H1 (cell line): ENCODE measurements at regions not wholly inside any gene's neighbourhood (a gene's known extent, or its start where the extent isn't known, plus 50 kb on each side); places are given as distances from the start of the nearest gene placed in this dataset.

Experiments
- CTCF ChIA-PET: fragments of 300-600 bp; sonication (Branson Sonifier 250); formaldehyde crosslinking; loops from one replicate; lab custom pipeline; 2021; ENCODE audit not compliant: partially characterized antibody; lab: Charles Lee
- POLR2A ChIA-PET: fragments of 300-600 bp; sonication (Branson Sonifier 250); formaldehyde crosslinking; loops from one replicate; lab custom pipeline; 2021; ENCODE audit warnings: inconsistent platforms; ENCODE audit not compliant: partially characterized antibody; lab: Charles Lee
- DNase-seq, 2 experiments: peaks; one replicate each; pipeline versions ENCODE4 v3.0.0 to v3.0.0-alpha.2; 2010 to 2022; ENCODE audit warnings: low spot score in 2 of 2, low read depth in 1 of 2, mixed read lengths in 1 of 2
- FAIRE-seq: peaks from 2 replicates; lab custom pipeline; 2011; peaks lifted over from hg19 to GRCh38; lab: Jason Lieb, UNC
- H2AFZ ChIP-seq: 2 replicates; pipeline ENCODE4 v1.8.1; 2012; ENCODE audit warnings: low read length, inconsistent platforms
- H2AK5ac ChIP-seq: 2 replicates; pipeline ENCODE4 v1.6.1; 2013; ENCODE audit warnings: low read depth, low read length
- H2BK120ac ChIP-seq: replicated peaks from 2 replicates; pipeline ENCODE3; 2013; ENCODE audit warnings: low read depth, low read length, inconsistent platforms
- H2BK12ac ChIP-seq: 2 replicates; pipeline ENCODE4 v1.6.1; 2013; ENCODE audit warnings: low read depth, low read length
- H2BK15ac ChIP-seq: 2 replicates; pipeline ENCODE4 v1.6.1; 2013; ENCODE audit warnings: low read length
- H2BK20ac ChIP-seq: 2 replicates; pipeline ENCODE4 v1.6.1; 2013; ENCODE audit warnings: low read length
- H2BK5ac ChIP-seq: 2 replicates; pipeline ENCODE4 v1.6.1; 2013; ENCODE audit warnings: low read depth, low read length
- H3K14ac ChIP-seq: 2 replicates; pipeline ENCODE4 v1.6.1; 2013; ENCODE audit warnings: inconsistent platforms; ENCODE audit not compliant: insufficient read length
- H3K18ac ChIP-seq: 2 replicates; pipeline ENCODE4 v1.6.1; 2013; ENCODE audit warnings: low read length; ENCODE audit errors: extremely low read depth
- H3K23ac ChIP-seq: 2 replicates; pipeline ENCODE4 v1.6.1; 2013; ENCODE audit warnings: inconsistent platforms; ENCODE audit not compliant: insufficient read length
- H3K23me2 ChIP-seq: 2 replicates; pipeline ENCODE4 v1.6.1; 2013; ENCODE audit warnings: low read depth, low read length
- H3K27ac ChIP-seq: 2 replicates; pipeline ENCODE4 v1.6.1; 2011; ENCODE audit warnings: low read depth, low read length, inconsistent platforms
- H3K27me3 ChIP-seq, 4 experiments: replicated peaks in 1 of 4; 1 replicate in 1 of 4; 2 replicates in 3 of 4; pipeline versions ENCODE4 v1.6.1 to v1.8.1; 2011 to 2013; ENCODE audit warnings: low read length in 3 of 4, mild to moderate bottlenecking in 3 of 4, inconsistent platforms in 2 of 4, mixed read lengths in 2 of 4, moderate library complexity in 1 of 4; ENCODE audit not compliant: control insufficient read depth in 3 of 4, insufficient read depth in 3 of 4; ENCODE audit errors: extremely low read depth in 1 of 4
- H3K36me3 ChIP-seq, 4 experiments: 2 replicates each; pipeline versions ENCODE4 v1.6.1 to v1.8.1; 2011 to 2013; ENCODE audit warnings: mild to moderate bottlenecking in 4 of 4, low read length in 3 of 4, moderate library complexity in 2 of 4, control low read depth in 1 of 4, inconsistent platforms in 1 of 4; ENCODE audit not compliant: insufficient read depth in 4 of 4, control insufficient read depth in 2 of 4
- H3K4ac ChIP-seq: replicated peaks from 2 replicates; pipeline ENCODE3; 2013; ENCODE audit warnings: low read length, low read depth, mixed read lengths, inconsistent platforms; ENCODE audit not compliant: insufficient read length
- H3K4me1 ChIP-seq, 4 experiments: replicated peaks in 1 of 4; 1 replicate in 1 of 4; 2 replicates in 3 of 4; pipeline versions ENCODE4 v1.6.1 to v1.8.1; 2011 to 2013; ENCODE audit warnings: low read length in 3 of 4, inconsistent platforms in 2 of 4, mixed read lengths in 1 of 4; ENCODE audit not compliant: insufficient read depth in 4 of 4, control insufficient read depth in 3 of 4
- H3K4me2 ChIP-seq, 2 experiments: 2 replicates each; pipeline versions ENCODE4 v1.6.1 to v1.8.1; 2011 to 2013; ENCODE audit warnings: low read depth in 2 of 2, low read length in 2 of 2, control low read depth in 1 of 2, inconsistent platforms in 1 of 2, mild to moderate bottlenecking in 1 of 2; ENCODE audit not compliant: insufficient read depth in 1 of 2
- H3K4me3 ChIP-seq, 4 experiments: fragments of 200-600, 300-600 bp in 1 of 4; sonication (generic), shearing (Covaris generic), sonication (Bioruptor Twin) in 1 of 4; 2 replicates each; pipeline versions ENCODE4 v1.5.1 to v1.8.1; 2011 to 2016; ENCODE audit warnings: low read length in 4 of 4, low read depth in 3 of 4, control low read depth in 2 of 4, inconsistent platforms in 2 of 4, mild to moderate bottlenecking in 2 of 4, mixed read lengths in 1 of 4, moderate library complexity in 1 of 4; ENCODE audit not compliant: insufficient read depth in 2 of 4; ENCODE audit errors: extremely low read depth in 1 of 4
- H3K56ac ChIP-seq: replicated peaks from 2 replicates; pipeline ENCODE3; 2013; ENCODE audit warnings: low read depth, mild to moderate bottlenecking, mixed read lengths, low read length, inconsistent platforms; ENCODE audit not compliant: insufficient read length
- H3K79me1 ChIP-seq: 2 replicates; pipeline ENCODE4 v1.6.1; 2013; ENCODE audit warnings: low read depth, low read length, control low read depth
- H3K79me2 ChIP-seq, 2 experiments: 2 replicates each; pipeline versions ENCODE4 v1.6.1 to v1.8.1; 2012 to 2013; ENCODE audit warnings: low read length in 2 of 2, mild to moderate bottlenecking in 2 of 2, inconsistent platforms in 1 of 2; ENCODE audit not compliant: insufficient read depth in 2 of 2, control insufficient read depth in 1 of 2
- H3K9ac ChIP-seq, 4 experiments: replicated peaks in 1 of 4; 1 replicate in 1 of 4; 2 replicates in 3 of 4; pipeline versions ENCODE4 v1.6.1 to v1.8.1; 2011 to 2013; ENCODE audit warnings: low read depth in 3 of 4, low read length in 3 of 4, control low read depth in 2 of 4, mild to moderate bottlenecking in 2 of 4, moderate library complexity in 2 of 4, inconsistent platforms in 1 of 4; ENCODE audit errors: extremely low read depth in 1 of 4
- H3K9me3 ChIP-seq, 2 experiments: 2 replicates each; pipeline versions ENCODE4 v1.6.1 to v1.8.1; 2012 to 2013; ENCODE audit warnings: mild to moderate bottlenecking in 2 of 2, moderate library complexity in 2 of 2, control low read depth in 1 of 2, inconsistent platforms in 1 of 2, low read depth in 1 of 2, low read length in 1 of 2, mixed read lengths in 1 of 2; ENCODE audit not compliant: insufficient read depth in 2 of 2
- H4K20me1 ChIP-seq, 2 experiments: replicated peaks in 1 of 2; 2 replicates each; pipeline versions ENCODE3 to v1.8.1; 2011 to 2013; ENCODE audit warnings: inconsistent platforms in 2 of 2, low read length in 2 of 2, mild to moderate bottlenecking in 1 of 2; ENCODE audit not compliant: insufficient read depth in 2 of 2, control insufficient read depth in 1 of 2
- H4K5ac ChIP-seq: 2 replicates; pipeline ENCODE4 v1.6.1; 2013; ENCODE audit warnings: low read length, low read depth, mixed read lengths, inconsistent platforms; ENCODE audit not compliant: insufficient read length
- H4K8ac ChIP-seq: 2 replicates; pipeline ENCODE4 v1.8.0; 2013; ENCODE audit warnings: mild to moderate bottlenecking, moderate library complexity, low read length, inconsistent platforms; ENCODE audit not compliant: insufficient read depth; ENCODE audit errors: extremely low read depth
- H4K91ac ChIP-seq: replicated peaks from 2 replicates; pipeline ENCODE3; 2013; ENCODE audit warnings: low read length, mixed read lengths, inconsistent platforms; ENCODE audit not compliant: insufficient read length
- ATF3 ChIP-seq: IDR thresholded peaks from 2 replicates; pipeline ENCODE4 v1.6.1; 2011; ENCODE audit warnings: low read depth, mild to moderate bottlenecking, low read length; ENCODE audit not compliant: insufficient read depth
- CHD2 ChIP-seq: IDR thresholded peaks from 2 replicates; pipeline ENCODE4 v1.6.1; 2012; ENCODE audit warnings: low read length, improper control_type of control experiment
- HDAC2 ChIP-seq, 2 experiments: fragments of 300-600 bp in 1 of 2; sonication (generic) in 1 of 2; IDR thresholded peaks; 2 replicates each; pipeline ENCODE4 v1.6.1; 2011 to 2012; ENCODE audit warnings: low read depth in 2 of 2, low read length in 2 of 2, mild to moderate bottlenecking in 2 of 2, moderate library complexity in 2 of 2, borderline replicate concordance in 1 of 2, inconsistent platforms in 1 of 2
- MAFK ChIP-seq: IDR thresholded peaks from 2 replicates; pipeline ENCODE4 v1.6.1; 2012; ENCODE audit warnings: low read depth, mild to moderate bottlenecking, improper control_type of control experiment, low read length
- POLR2AphosphoS5 ChIP-seq: IDR thresholded peaks from 2 replicates; pipeline ENCODE4 v1.6.1; 2011; ENCODE audit warnings: low read depth, low read length
- RFX5 ChIP-seq: IDR thresholded peaks from 2 replicates; pipeline ENCODE4 v1.6.1; 2011; ENCODE audit warnings: low read depth, low read length, improper control_type of control experiment, borderline replicate concordance
- RXRA ChIP-seq: IDR thresholded peaks from 2 replicates; pipeline ENCODE4 v1.6.1; 2011; ENCODE audit warnings: low read depth, mild to moderate bottlenecking, low read length, moderate library complexity; ENCODE audit not compliant: insufficient read depth
- SIRT6 ChIP-seq: IDR thresholded peaks from one replicate; pipeline ENCODE4 v1.7.1; 2012; ENCODE audit warnings: low read length, inconsistent platforms
- SP2 ChIP-seq: IDR thresholded peaks from 2 replicates; pipeline ENCODE4 v1.6.1; 2012; ENCODE audit warnings: mild to moderate bottlenecking, low read length, inconsistent platforms
- SRF ChIP-seq: IDR thresholded peaks from 2 replicates; pipeline ENCODE4 v1.6.1; 2011; ENCODE audit warnings: mild to moderate bottlenecking, low read depth, low read length, moderate library complexity
- TCF12 ChIP-seq: IDR thresholded peaks from 2 replicates; pipeline ENCODE4 v1.6.1; 2011; ENCODE audit warnings: low read depth, mild to moderate bottlenecking, low read length
- USF2 ChIP-seq: IDR thresholded peaks from 2 replicates; pipeline ENCODE4 v1.6.1; 2011; ENCODE audit warnings: low read length, improper control_type of control experiment
- WGBS, 2 experiments: shearing (Covaris generic) in 1 of 2; methylation state at CpG; one replicate each; pipeline versions ENCODE4 v1.1.6 to v1.1.7; 2013 to 2015; ENCODE audit warnings: low lambda C conversion rate in 2 of 2, mixed read lengths in 2 of 2, inconsistent platforms in 1 of 2, low coverage in 1 of 2, missing lambda C conversion rate in 1 of 2; ENCODE audit not compliant: insufficient replicate concordance in 2 of 2, insufficient coverage in 1 of 2, insufficient read length in 1 of 2; ENCODE audit errors: extremely low coverage in 1 of 2, missing lambda C conversion rate in 1 of 2; 5-methylcytosine and 5-hydroxymethylcytosine counted together

- FAIRE-seq = no peak
- H3K23me2 ChIP-seq = no peaks in the 10 kb centered on the region
- H3K79me1 ChIP-seq = no peaks in the 10 kb centered on the region
- no peak overlapping the region for H4K5ac ChIP-seq
- CTCF ChIA-PET = interaction anchor here (1.4 to 1.6 kb wide), 3 partner anchors 8 to 165 kb away, joined by 4 to 9 read pairs (median 4); no protein-coding TSS in a partner anchor
- no peak overlapping the region for H2AK5ac ChIP-seq
- no peak overlapping the region for H3K14ac ChIP-seq
- no peak overlapping the region for H3K4me2 ChIP-seq
- H3K56ac ChIP-seq = no peak overlapping the region
- WGBS, 2 experiments = 61% methylated on average over 4 of the region's 4 CpGs; no CpG with 5 or more reads in 1 of the 2 experiments
- H3K4me3 ChIP-seq = no peak overlapping the region
- no peak overlapping the region for H2BK120ac ChIP-seq
- peak overlapping the region; percentile 19 for H4K91ac ChIP-seq
- H3K9me3 ChIP-seq = no peaks in the 10 kb centered on the region
- POLR2A ChIA-PET = no interaction called here
- no peak overlapping the region for H3K23ac ChIP-seq
- no peak for DNase-seq
- no peak overlapping the region for H2BK12ac ChIP-seq
- H3K79me2 ChIP-seq = no peaks in the 10 kb centered on the region
- H3K4me1 ChIP-seq = no peaks in the 10 kb centered on the region
- H3K18ac ChIP-seq = no peak overlapping the region
- no peak overlapping the region for H2AFZ ChIP-seq
- H3K36me3 ChIP-seq = no peaks in the 10 kb centered on the region
- H2BK15ac ChIP-seq = 0 out of 2 replicates have a peak overlapping the region, but pooled peaks have one; percentile 3
- peak overlapping the region; percentile 77 for H3K4ac ChIP-seq
- no peak overlapping the region for H2BK5ac ChIP-seq
- H3K9ac ChIP-seq = no peak overlapping the region
- H2BK20ac ChIP-seq = no peak overlapping the region
- no peak overlapping the region for H3K27ac ChIP-seq
- no peaks in the 10 kb centered on the region for H3K27me3 ChIP-seq
- no peak overlapping the region for H4K8ac ChIP-seq
- H4K20me1 ChIP-seq = no peaks in the 10 kb centered on the region
- TF ChIP-seq SP2 (no peak), ATF3 (no peak), MAFK (no peak), RXRA (no peak), SIRT6 (no peak), TCF12 (no peak), USF2 (no peak), HDAC2 (IDR thresholded peaks at IDR 0.05; ENCODE audit: borderline replicate concordance in 1 of 2, low read depth in 2 of 2, low read length in 2 of 2) (no peak), SRF (no peak), POLR2AphosphoS5 (no peak), CHD2 (no peak), RFX5 (no peak)
Observed at GRCh38 chr16:49067776-49068175, 213.9 kb downstream of the CBLN1 start.
